ENCODE measurements at regions not wholly inside any gene's neighbourhood (a gene's known extent, or its start where the extent isn't known, plus 50 kb on each side); places are given as distances from the start of the nearest gene placed in this dataset.

DNA sequence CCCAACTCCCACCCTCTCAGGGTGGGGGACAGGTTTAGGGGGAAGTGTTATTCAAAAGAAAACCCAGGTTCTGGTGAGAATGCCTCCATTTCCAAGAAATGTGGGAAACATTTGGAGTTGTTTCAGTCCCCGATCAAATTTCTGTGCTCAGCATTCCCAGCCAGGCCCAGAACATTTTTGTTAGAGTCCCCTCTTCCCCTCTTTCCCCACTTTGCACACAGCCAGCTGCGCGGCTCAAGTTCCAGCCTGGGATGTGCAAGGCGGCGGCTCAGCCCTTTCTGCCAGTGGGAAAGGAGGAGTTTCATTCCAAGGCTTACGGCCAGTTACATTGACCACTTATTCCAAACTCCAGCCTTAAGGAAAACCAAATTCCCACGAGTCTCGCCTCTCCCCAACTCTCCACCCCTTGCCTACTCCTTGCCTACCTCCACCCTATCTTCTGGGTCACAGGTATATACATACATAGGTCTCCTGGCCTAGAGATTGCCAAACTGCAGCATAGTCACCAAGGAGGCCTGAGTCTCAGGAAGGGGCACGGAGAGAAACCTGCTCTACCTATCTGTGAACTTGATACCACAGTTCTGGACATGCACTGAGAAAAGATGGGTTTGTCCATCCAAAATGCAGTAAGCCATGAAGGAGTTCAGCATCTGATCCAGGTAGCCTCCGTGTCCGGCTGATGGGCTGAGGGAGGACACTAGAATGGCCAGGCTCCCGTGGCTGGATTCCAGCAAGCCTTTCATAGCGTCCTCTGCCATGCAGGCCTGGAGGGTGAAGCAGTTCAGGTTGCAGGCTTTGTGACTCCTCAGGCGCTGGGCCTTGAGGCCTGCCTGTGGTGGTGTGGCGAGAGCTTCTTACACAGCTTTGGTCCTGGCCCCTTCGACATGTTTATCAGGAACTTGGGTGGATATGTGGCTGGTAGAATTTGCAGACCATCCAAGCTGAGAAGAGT, 154.5 kb downstream of the ZFP36L2 start:
- no peaks in the 10 kb centered on the region for H3K9me3 ChIP-seq (ENCODE audit: control insufficient read depth in 1 of 2, insufficient read depth in 1 of 2, low read depth in 1 of 2, low read length in 2 of 2)
- CTCF ChIA-PET = no interaction called here
- H4K20me1 ChIP-seq (ENCODE audit: insufficient read depth) = no peaks in the 10 kb centered on the region
- no peak overlapping the region for H3K4me2 ChIP-seq (ENCODE audit: low read length)
- no peaks in the 10 kb centered on the region for H3K36me3 ChIP-seq (ENCODE audit: control insufficient read depth in 1 of 2, insufficient read depth in 2 of 2, low read length in 2 of 2)
- H3K27me3 ChIP-seq (ENCODE audit: insufficient read depth, low read length) = no peaks in the 10 kb centered on the region
- POLR2A ChIA-PET = no interaction called here
- no peaks in the 10 kb centered on the region for H3K79me2 ChIP-seq (ENCODE audit: insufficient read depth, low read length)
- TF ChIP-seq, protein P1, sequence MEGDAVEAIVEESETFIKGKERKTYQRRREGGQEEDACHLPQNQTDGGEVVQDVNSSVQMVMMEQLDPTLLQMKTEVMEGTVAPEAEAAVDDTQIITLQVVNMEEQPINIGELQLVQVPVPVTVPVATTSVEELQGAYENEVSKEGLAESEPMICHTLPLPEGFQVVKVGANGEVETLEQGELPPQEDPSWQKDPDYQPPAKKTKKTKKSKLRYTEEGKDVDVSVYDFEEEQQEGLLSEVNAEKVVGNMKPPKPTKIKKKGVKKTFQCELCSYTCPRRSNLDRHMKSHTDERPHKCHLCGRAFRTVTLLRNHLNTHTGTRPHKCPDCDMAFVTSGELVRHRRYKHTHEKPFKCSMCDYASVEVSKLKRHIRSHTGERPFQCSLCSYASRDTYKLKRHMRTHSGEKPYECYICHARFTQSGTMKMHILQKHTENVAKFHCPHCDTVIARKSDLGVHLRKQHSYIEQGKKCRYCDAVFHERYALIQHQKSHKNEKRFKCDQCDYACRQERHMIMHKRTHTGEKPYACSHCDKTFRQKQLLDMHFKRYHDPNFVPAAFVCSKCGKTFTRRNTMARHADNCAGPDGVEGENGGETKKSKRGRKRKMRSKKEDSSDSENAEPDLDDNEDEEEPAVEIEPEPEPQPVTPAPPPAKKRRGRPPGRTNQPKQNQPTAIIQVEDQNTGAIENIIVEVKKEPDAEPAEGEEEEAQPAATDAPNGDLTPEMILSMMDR (IDR thresholded peaks at IDR 0.05 in 2 of 3, conservative IDR thresholded peaks at IDR 0.05 in 1 of 3; ENCODE audit: borderline replicate concordance in 1 of 3, insufficient read depth in 1 of 3, low read depth in 2 of 3, low read length in 2 of 3) = no peak
- TF ChIP-seq ZFX (IDR thresholded peaks at IDR 0.05) (no peak), SP1 (IDR thresholded peaks at IDR 0.05; ENCODE audit: low read depth) (no peak), EZH2 (IDR thresholded peaks at IDR 0.05) (no peak), SIN3A (IDR thresholded peaks at IDR 0.05; ENCODE audit: low read depth) (no peak), YY1 (IDR thresholded peaks at IDR 0.05; ENCODE audit: extremely low read depth, insufficient replicate concordance, low read depth, low read length) (no peak), POLR2A (IDR thresholded peaks at IDR 0.05; ENCODE audit: borderline replicate concordance, extremely low read depth, insufficient read depth, insufficient read length) (no peak), JUND (IDR thresholded peaks at IDR 0.05) (no peak), CBX3 (IDR thresholded peaks at IDR 0.05; ENCODE audit: low read depth) (no peak), TCF7L2 (IDR thresholded peaks at IDR 0.05; ENCODE audit: borderline replicate concordance, extremely low read depth, insufficient read depth, insufficient read length) (no peak)
- TF ChIP-seq, protein P2, sequence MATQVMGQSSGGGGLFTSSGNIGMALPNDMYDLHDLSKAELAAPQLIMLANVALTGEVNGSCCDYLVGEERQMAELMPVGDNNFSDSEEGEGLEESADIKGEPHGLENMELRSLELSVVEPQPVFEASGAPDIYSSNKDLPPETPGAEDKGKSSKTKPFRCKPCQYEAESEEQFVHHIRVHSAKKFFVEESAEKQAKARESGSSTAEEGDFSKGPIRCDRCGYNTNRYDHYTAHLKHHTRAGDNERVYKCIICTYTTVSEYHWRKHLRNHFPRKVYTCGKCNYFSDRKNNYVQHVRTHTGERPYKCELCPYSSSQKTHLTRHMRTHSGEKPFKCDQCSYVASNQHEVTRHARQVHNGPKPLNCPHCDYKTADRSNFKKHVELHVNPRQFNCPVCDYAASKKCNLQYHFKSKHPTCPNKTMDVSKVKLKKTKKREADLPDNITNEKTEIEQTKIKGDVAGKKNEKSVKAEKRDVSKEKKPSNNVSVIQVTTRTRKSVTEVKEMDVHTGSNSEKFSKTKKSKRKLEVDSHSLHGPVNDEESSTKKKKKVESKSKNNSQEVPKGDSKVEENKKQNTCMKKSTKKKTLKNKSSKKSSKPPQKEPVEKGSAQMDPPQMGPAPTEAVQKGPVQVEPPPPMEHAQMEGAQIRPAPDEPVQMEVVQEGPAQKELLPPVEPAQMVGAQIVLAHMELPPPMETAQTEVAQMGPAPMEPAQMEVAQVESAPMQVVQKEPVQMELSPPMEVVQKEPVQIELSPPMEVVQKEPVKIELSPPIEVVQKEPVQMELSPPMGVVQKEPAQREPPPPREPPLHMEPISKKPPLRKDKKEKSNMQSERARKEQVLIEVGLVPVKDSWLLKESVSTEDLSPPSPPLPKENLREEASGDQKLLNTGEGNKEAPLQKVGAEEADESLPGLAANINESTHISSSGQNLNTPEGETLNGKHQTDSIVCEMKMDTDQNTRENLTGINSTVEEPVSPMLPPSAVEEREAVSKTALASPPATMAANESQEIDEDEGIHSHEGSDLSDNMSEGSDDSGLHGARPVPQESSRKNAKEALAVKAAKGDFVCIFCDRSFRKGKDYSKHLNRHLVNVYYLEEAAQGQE (IDR thresholded peaks at IDR 0.05; ENCODE audit: low read depth) = no peak
- peaks cover 0 to 18% of the 10 kb centered on the region in 2 experiments; a peak in 1 of 4 replicates for H3K4me1 ChIP-seq (ENCODE audit: control insufficient read depth in 1 of 2, insufficient read depth in 2 of 2, low read length in 2 of 2)
- RAD21 ChIA-PET (ENCODE audit: low non-redundant PET in 1 of 2, low total read pairs in 2 of 2, uncharacterized antibody in 2 of 2, unreplicated experiment in 2 of 2) = no interaction called here
- intact Hi-C loops (cut with micrococcal nuclease) = no loop called here
- ATAC-seq = no peak
- no peak overlapping the region for H3K4me3 ChIP-seq (replicated peaks in 1 of 2; ENCODE audit: low read depth in 1 of 2, low read length in 2 of 2)
- DNase-seq (ENCODE audit: low read depth, low spot score) = no peak
- BruUV-seq (replicated peaks) = no TSS peak
- H3K27ac ChIP-seq (ENCODE audit: low read depth, low read length) = no peak overlapping the region
- H2AFZ ChIP-seq (ENCODE audit: low read depth, low read length, poor library complexity, severe bottlenecking) = no peak overlapping the region
- no peak overlapping the region for H3K9ac ChIP-seq (ENCODE audit: low read length)
- no peaks in the 10 kb centered on the region for H3K9me2 ChIP-seq (ENCODE audit: insufficient read depth)
